ENCODE measurements at regions not wholly inside any gene's neighbourhood (a gene's known extent, or its start where the extent isn't known, plus 50 kb on each side); places are given as distances from the start of the nearest gene placed in this dataset.

GRCh38 chr1:86227026-86227425 lies 70.5 kb upstream of the COL24A1 start:
- TF ChIP-seq CTCF (conservative IDR thresholded peaks at IDR 0.05; ENCODE audit: low read length): no peak
- no peak for TF ChIP-seq EZH2phosphoT487 (IDR thresholded peaks at IDR 0.05; ENCODE audit: borderline replicate concordance, low read depth, low read length)

Data from OCI-LY7 (cell line).